PC-9 (cell line): ENCODE measurements at regions not wholly inside any gene's neighbourhood (a gene's known extent, or its start where the extent isn't known, plus 50 kb on each side); places are given as distances from the start of the nearest gene placed in this dataset.

ENCODE experiments used
- BruUV-seq: library from RNA; stranded (reverse); fragments of 400-500 nt; replicated peaks from 2 replicates; lab custom pipeline; 2021; lab: Mats Ljungman, UMichigan
- CTCF ChIA-PET: fragments of 300-600 bp; sonication (Branson Sonifier 250); formaldehyde crosslinking; loops from one replicate; lab custom pipeline; 2022; ENCODE audit warnings: antibody characterized with exemption; lab: Charles Lee
- POLR2A ChIA-PET: fragments of 300-600 bp; sonication (Branson Sonifier 250); formaldehyde crosslinking; loops from one replicate; lab custom pipeline; 2022; ENCODE audit warnings: antibody characterized with exemption; ENCODE audit not compliant: unreplicated experiment; lab: Charles Lee
- DNase-seq, 2 experiments: peaks; one replicate each; pipeline versions ENCODE4 v3.0.0 to v3.0.0-alpha.2; 2015 to 2022; ENCODE audit warnings: mixed read lengths in 1 of 2
- H2AFZ ChIP-seq: fragments of 200-600 bp; sonication (generic); 2 replicates; pipeline ENCODE4 v1.8.1; 2017; ENCODE audit warnings: antibody characterized with exemption
- H3F3A ChIP-seq: fragments of 200-600 bp; sonication (generic); 2 replicates; pipeline ENCODE4 v1.8.1; 2017; ENCODE audit warnings: antibody characterized with exemption, mild to moderate bottlenecking, low read depth; ENCODE audit not compliant: insufficient read depth
- H3K27ac ChIP-seq: fragments of 200-600 bp; sonication (generic); 2 replicates; pipeline ENCODE4 v1.6.1; 2016; ENCODE audit warnings: mixed run types
- H3K27me3 ChIP-seq: fragments of 200-600 bp; sonication (generic); 2 replicates; pipeline ENCODE4 v1.6.1; 2016; ENCODE audit warnings: low read depth, mixed run types; ENCODE audit not compliant: insufficient read depth
- H3K36me3 ChIP-seq: fragments of 200-600 bp; sonication (generic); 2 replicates; pipeline ENCODE4 v1.6.1; 2016; ENCODE audit warnings: low read depth, mixed run types
- H3K4me1 ChIP-seq: fragments of 200-600 bp; sonication (generic); replicated peaks from 2 replicates; pipeline ENCODE4 v1.6.1; 2016; ENCODE audit warnings: mixed run types; ENCODE audit not compliant: insufficient read depth
- H3K4me2 ChIP-seq: fragments of 200-600 bp; sonication (generic); 2 replicates; pipeline ENCODE4 v1.6.1; 2017; ENCODE audit warnings: mixed run types
- H3K4me3 ChIP-seq: fragments of 200-600 bp; sonication (generic); 2 replicates; pipeline ENCODE4 v1.6.1; 2016; ENCODE audit warnings: mixed run types
- H3K79me2 ChIP-seq: fragments of 200-600 bp; sonication (generic); 2 replicates; pipeline ENCODE4 v1.6.1; 2017; ENCODE audit warnings: low read depth, mixed run types
- H3K9me2 ChIP-seq: fragments of 200-600 bp; sonication (generic); 2 replicates; pipeline ENCODE4 v1.8.1; 2017; ENCODE audit warnings: mild to moderate bottlenecking; ENCODE audit not compliant: insufficient read depth
- H3K9me3 ChIP-seq: fragments of 200-600 bp; sonication (generic); 2 replicates; pipeline ENCODE4 v1.8.1; 2016; ENCODE audit warnings: low read depth; ENCODE audit not compliant: insufficient read depth
- H4K20me1 ChIP-seq: fragments of 200-600 bp; sonication (generic); 2 replicates; pipeline ENCODE4 v1.8.1; 2017; ENCODE audit not compliant: insufficient read depth
- EZH2 ChIP-seq: fragments of 200-600 bp; sonication (generic); IDR thresholded peaks from 2 replicates; pipeline ENCODE4 v1.8.0; 2017; ENCODE audit warnings: antibody characterized with exemption, low read depth
- intact Hi-C: fragments of 100-400 bp; cut with micrococcal nuclease; formaldehyde crosslinking; loops from one replicate; pipeline ENCODE4 v1.10.0; 2022; ENCODE audit not compliant: unreplicated experiment
- TF ChIP-seq, protein P1 (sequence below): fragments of 200-600 bp; sonication (generic); conservative IDR thresholded peaks from 2 replicates; pipeline ENCODE4 v1.6.1; 2017; ENCODE audit warnings: mixed run types, antibody characterized with exemption, mild to moderate bottlenecking, moderate library complexity

DNA sequence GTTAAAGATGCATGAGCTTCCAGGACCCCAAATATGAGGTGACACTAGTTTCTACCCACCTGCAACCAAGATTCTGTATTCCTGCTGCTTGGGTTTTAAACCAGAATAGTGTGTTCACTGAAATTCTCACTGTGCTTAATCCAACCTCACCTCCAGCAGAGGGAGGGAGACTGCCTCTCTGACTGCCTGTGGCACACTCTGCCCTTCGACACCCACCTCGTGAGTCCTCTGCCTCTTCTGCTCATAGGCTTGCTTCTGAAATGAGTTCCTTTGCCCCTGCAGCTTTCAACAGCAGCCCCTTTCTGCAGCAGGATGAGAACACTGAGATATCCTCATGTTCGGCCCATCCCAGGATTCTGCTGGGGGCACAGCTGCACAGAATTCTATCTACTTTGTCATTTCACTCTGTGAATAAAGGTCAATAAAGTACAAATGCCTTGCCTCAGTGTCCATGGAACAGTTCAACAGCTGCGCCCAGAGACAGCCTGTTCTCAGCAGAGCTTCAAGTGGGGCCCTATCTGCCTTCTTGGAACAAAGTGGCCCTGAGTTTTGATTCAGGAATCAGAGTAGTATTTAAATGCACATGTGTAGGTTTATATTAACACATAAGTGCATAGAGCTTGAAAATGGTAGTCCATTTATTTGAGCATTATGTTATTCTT, 632.5 kb downstream of the TNS3 start:
- POLR2A ChIA-PET = no interaction called here
- Histone ChIP-seq H2AFZ (no peak overlapping the region), H3F3A (no peaks in the 10 kb centered on the region), H3K79me2 (no peaks in the 10 kb centered on the region), H3K4me3 (no peak overlapping the region), H3K9me3 (no peaks in the 10 kb centered on the region), H3K27ac (no peak overlapping the region), H3K27me3 (no peaks in the 10 kb centered on the region), H3K4me2 (no peak overlapping the region), H4K20me1 (no peaks in the 10 kb centered on the region), H3K9me2 (no peaks in the 10 kb centered on the region), H3K4me1 (0 out of 2 replicates have a peak, but pooled peaks cover 5% of the 10 kb centered on the region), H3K36me3 (no peaks in the 10 kb centered on the region)
- TF ChIP-seq, protein P1, sequence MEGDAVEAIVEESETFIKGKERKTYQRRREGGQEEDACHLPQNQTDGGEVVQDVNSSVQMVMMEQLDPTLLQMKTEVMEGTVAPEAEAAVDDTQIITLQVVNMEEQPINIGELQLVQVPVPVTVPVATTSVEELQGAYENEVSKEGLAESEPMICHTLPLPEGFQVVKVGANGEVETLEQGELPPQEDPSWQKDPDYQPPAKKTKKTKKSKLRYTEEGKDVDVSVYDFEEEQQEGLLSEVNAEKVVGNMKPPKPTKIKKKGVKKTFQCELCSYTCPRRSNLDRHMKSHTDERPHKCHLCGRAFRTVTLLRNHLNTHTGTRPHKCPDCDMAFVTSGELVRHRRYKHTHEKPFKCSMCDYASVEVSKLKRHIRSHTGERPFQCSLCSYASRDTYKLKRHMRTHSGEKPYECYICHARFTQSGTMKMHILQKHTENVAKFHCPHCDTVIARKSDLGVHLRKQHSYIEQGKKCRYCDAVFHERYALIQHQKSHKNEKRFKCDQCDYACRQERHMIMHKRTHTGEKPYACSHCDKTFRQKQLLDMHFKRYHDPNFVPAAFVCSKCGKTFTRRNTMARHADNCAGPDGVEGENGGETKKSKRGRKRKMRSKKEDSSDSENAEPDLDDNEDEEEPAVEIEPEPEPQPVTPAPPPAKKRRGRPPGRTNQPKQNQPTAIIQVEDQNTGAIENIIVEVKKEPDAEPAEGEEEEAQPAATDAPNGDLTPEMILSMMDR = no peak
- no peak for TF ChIP-seq EZH2
- BruUV-seq = no TSS peak
- DNase-seq = no peak
- intact Hi-C loops = no loop called here
- CTCF ChIA-PET = no interaction called here

GRCh38 chr7:46948716-46949115, 633.2 kb downstream of the TNS3 start:
- no peaks in the 10 kb centered on the region for H3K27me3 ChIP-seq
- TF ChIP-seq EZH2 = no peak
- TF ChIP-seq, protein P1 = no peak
- H3K4me1 ChIP-seq = 0 out of 2 replicates have a peak, but pooled peaks cover 5% of the 10 kb centered on the region
- no TSS peak for BruUV-seq
- H3K36me3 ChIP-seq = no peaks in the 10 kb centered on the region
- CTCF ChIA-PET = no interaction called here
- intact Hi-C loops = no loop called here
- no peak overlapping the region for H3K27ac ChIP-seq
- H3F3A ChIP-seq = no peaks in the 10 kb centered on the region
- no peak overlapping the region for H3K4me2 ChIP-seq
- no peaks in the 10 kb centered on the region for H3K9me2 ChIP-seq
- H3K79me2 ChIP-seq = no peaks in the 10 kb centered on the region
- no peaks in the 10 kb centered on the region for H3K9me3 ChIP-seq
- no peaks in the 10 kb centered on the region for H4K20me1 ChIP-seq
- H3K4me3 ChIP-seq = no peak overlapping the region
- no peak overlapping the region for H2AFZ ChIP-seq
- POLR2A ChIA-PET = no interaction called here
- no peak for DNase-seq

DNA sequence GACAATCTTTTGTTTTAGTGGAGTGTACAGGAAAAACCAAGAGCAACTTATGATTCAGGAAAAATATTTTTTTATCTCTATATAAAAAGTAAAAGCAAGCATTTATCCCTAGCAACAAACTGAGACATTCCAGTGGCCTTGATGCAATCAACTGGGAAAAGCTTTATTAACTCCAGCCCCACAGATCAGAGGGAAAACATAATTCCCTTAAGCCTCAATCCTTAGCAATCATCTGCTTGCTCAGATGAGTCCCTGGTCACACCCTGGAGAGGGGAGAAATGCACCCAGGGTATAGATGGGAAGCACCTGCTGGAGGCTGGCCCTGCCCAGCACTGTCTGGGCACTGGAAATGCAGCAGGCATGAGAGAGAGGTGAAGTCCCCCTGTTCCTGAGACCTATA, 636.6 kb downstream of the TNS3 start:
- H4K20me1 ChIP-seq = no peaks in the 10 kb centered on the region
- 0 out of 2 replicates have a peak, but pooled peaks cover 5% of the 10 kb centered on the region for H3K4me1 ChIP-seq
- no peak overlapping the region for H3K27ac ChIP-seq
- intact Hi-C loops = no loop called here
- no peaks in the 10 kb centered on the region for H3K9me3 ChIP-seq
- no peak overlapping the region for H3K4me2 ChIP-seq
- no peaks in the 10 kb centered on the region for H3K9me2 ChIP-seq
- POLR2A ChIA-PET = no interaction called here
- no peak overlapping the region for H2AFZ ChIP-seq
- H3K27me3 ChIP-seq = no peaks in the 10 kb centered on the region
- no peak overlapping the region for H3K4me3 ChIP-seq
- no peaks in the 10 kb centered on the region for H3K36me3 ChIP-seq
- H3F3A ChIP-seq = no peaks in the 10 kb centered on the region
- no TSS peak for BruUV-seq
- no peaks in the 10 kb centered on the region for H3K79me2 ChIP-seq
- no peak for DNase-seq
- CTCF ChIA-PET = interaction anchor here (0.6 kb wide), 2 partner anchors 156 to 1021 kb away, joined by 7 to 9 read pairs; no protein-coding TSS in a partner anchor
- TF ChIP-seq, protein P1 = no peak
- TF ChIP-seq EZH2 = no peak
